Lung (tissue), 11 donors: ENCODE measurements at regions not wholly inside any gene's neighbourhood (a gene's known extent, or its start where the extent isn't known, plus 50 kb on each side); places are given as distances from the start of the nearest gene placed in this dataset.

Experiments used
- ATAC-seq: fragments of 200-7000 bp; cut with Tn5 transposase; one replicate; pipeline ENCODE4 v1.9.1; 2020; ENCODE audit warnings: moderate number of reproducible peaks; ENCODE audit not compliant: insufficient read depth, low FRiP score
- DNase-seq, 3 donors: peaks; one replicate each; pipeline ENCODE4 v3.0.0-alpha.2; 2013 to 2017
- H3K27ac ChIP-seq, 2 donors: one replicate each; pipeline ENCODE4 v1.5.1; 2013; ENCODE audit warnings: mild to moderate bottlenecking in 2 of 2, moderate library complexity in 2 of 2, control low read depth in 1 of 2, inconsistent platforms in 1 of 2, low read depth in 1 of 2, low read length in 1 of 2
- H3K27me3 ChIP-seq, 3 donors: one replicate each; pipeline ENCODE4 v1.5.1; 2013; ENCODE audit warnings: low read length in 2 of 3; ENCODE audit not compliant: control insufficient read depth in 3 of 3, insufficient read depth in 3 of 3
- H3K36me3 ChIP-seq, 4 donors: one replicate each; pipeline ENCODE4 v1.5.1; 2013; ENCODE audit warnings: low read length in 4 of 4, mild to moderate bottlenecking in 1 of 4, moderate library complexity in 1 of 4; ENCODE audit not compliant: control insufficient read depth in 4 of 4, insufficient read depth in 4 of 4
- H3K4me1 ChIP-seq, 5 donors: one replicate each; pipeline ENCODE4 v1.5.1; 2013; ENCODE audit warnings: low read length in 5 of 5, mild to moderate bottlenecking in 2 of 5, moderate library complexity in 1 of 5; ENCODE audit not compliant: control insufficient read depth in 5 of 5, insufficient read depth in 5 of 5
- H3K4me3 ChIP-seq: one replicate; pipeline ENCODE4 v1.5.1; 2013; ENCODE audit warnings: mild to moderate bottlenecking, control low read depth, moderate library complexity
- H3K9ac ChIP-seq, 2 donors: one replicate each; pipeline ENCODE4 v1.5.1; 2013; ENCODE audit warnings: low read length in 2 of 2, control low read depth in 1 of 2; ENCODE audit not compliant: insufficient read depth in 1 of 2
- H3K9me3 ChIP-seq, 4 donors: one replicate each; pipeline ENCODE4 v1.5.1; 2013; ENCODE audit warnings: low read length in 3 of 4, mild to moderate bottlenecking in 1 of 4, moderate library complexity in 1 of 4; ENCODE audit not compliant: control insufficient read depth in 4 of 4, insufficient read depth in 3 of 4
- WGBS, 2 donors: extraction: QIAGEN DNeasy Blood & Tissue Kit; methylation state at CpG; one replicate each; pipeline ENCODE4 v1.1.7; 2013; 5-methylcytosine and 5-hydroxymethylcytosine counted together
- TF ChIP-seq, protein P1 (sequence below): IDR thresholded peaks from 2 replicates; pipeline ENCODE4 v1.5.1; 2012; ENCODE audit warnings: mild to moderate bottlenecking; ENCODE audit errors: control extremely low read depth, extremely low read depth
- donor health status: control.
- donor health status: control.
- donor health status: Bipolar disorder and iron deficiency.
- donor health status: healthy.
- donor health status: DM: yes; HTN: yes; CAD: no.

DNA sequence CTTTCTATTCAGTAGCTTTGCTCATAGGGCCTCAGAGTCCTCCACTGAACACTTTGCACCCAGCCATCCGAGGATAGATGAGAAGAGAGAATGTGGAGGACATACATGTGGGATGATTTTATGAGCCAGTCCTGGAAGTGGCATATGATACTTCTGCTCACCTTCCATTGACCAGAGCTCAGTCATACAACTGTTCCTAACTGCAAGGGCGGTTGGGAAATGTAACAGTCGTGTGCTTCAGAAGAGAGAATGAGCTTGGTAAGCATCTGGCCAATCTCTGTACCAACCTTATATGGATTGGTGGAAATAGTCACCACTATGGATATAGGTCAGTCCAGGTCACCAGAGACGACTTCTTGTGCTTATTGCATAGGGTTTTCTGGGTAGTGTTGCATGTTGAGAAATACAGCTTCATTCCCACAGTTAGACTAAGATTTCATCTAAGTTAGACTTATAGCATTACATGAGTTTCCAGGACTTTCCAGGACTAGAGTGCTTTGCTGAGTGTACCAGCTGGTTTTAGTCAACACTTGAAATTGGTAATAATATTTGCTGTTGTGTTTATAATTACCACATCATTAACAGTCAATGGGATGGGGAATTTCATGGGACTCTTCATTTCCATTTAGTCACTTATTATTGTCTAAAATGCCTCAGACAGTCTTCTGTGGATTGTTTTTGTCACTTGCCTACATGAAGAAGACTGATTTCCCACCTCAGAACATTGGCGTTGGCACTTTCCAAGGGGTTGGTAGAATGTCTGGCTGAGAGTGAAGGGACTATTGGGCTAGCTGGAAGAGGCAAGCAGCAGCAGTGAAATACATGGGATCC lies 214.5 kb upstream of the ROPN1 start:
- no peak overlapping the region for H3K27ac ChIP-seq
- no peaks in the 10 kb centered on the region for H3K9me3 ChIP-seq
- 82 to 90% methylated on average over 5 of the region's 5 CpGs for WGBS, 2 donors
- no peaks in the 10 kb centered on the region for H3K36me3 ChIP-seq
- H3K4me1 ChIP-seq, result peaks cover 0 to 75% (median 8%) of the 10 kb centered on the region in 5 donors
- no peak for ATAC-seq
- DNase-seq, result peak; percentile 28 to 87 (median 85)
- H3K9ac ChIP-seq, result no peak overlapping the region
- H3K4me3 ChIP-seq, result no peak overlapping the region
- no peaks in the 10 kb centered on the region for H3K27me3 ChIP-seq
- TF ChIP-seq, protein P1, sequence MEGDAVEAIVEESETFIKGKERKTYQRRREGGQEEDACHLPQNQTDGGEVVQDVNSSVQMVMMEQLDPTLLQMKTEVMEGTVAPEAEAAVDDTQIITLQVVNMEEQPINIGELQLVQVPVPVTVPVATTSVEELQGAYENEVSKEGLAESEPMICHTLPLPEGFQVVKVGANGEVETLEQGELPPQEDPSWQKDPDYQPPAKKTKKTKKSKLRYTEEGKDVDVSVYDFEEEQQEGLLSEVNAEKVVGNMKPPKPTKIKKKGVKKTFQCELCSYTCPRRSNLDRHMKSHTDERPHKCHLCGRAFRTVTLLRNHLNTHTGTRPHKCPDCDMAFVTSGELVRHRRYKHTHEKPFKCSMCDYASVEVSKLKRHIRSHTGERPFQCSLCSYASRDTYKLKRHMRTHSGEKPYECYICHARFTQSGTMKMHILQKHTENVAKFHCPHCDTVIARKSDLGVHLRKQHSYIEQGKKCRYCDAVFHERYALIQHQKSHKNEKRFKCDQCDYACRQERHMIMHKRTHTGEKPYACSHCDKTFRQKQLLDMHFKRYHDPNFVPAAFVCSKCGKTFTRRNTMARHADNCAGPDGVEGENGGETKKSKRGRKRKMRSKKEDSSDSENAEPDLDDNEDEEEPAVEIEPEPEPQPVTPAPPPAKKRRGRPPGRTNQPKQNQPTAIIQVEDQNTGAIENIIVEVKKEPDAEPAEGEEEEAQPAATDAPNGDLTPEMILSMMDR, result no peak

DNA sequence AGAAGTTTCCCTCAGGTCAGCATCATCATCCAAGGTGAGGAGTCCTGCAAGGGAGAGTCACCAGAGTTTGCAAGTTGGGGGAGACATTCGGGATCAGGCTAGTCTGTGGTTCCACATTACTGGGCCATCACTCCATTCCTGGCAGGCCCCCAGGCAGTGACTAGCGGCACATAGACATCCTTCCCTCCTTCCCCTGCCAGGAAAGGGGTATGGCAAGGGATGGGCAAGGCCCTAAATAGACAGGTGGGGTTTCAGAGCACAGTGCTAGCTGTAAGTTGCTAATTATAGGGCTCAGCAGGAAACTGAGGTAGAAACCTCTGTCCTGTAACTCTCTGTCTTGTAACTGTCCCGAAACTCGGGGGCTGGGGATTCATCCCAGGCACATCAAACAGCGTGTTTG lies 215.2 kb upstream of the ROPN1 start:
- H3K9ac ChIP-seq, result no peak overlapping the region
- WGBS, 2 donors, result 85 to 93% methylated on average over 5 of the region's 5 CpGs
- no peaks in the 10 kb centered on the region for H3K9me3 ChIP-seq
- no peak for DNase-seq
- H3K4me3 ChIP-seq, result no peak overlapping the region
- TF ChIP-seq, protein P1, result no peak
- peaks cover 0 to 69% (median 8%) of the 10 kb centered on the region in 5 donors for H3K4me1 ChIP-seq
- H3K36me3 ChIP-seq, result no peaks in the 10 kb centered on the region
- H3K27ac ChIP-seq, result no peak overlapping the region
- no peak for ATAC-seq
- no peaks in the 10 kb centered on the region for H3K27me3 ChIP-seq

DNA sequence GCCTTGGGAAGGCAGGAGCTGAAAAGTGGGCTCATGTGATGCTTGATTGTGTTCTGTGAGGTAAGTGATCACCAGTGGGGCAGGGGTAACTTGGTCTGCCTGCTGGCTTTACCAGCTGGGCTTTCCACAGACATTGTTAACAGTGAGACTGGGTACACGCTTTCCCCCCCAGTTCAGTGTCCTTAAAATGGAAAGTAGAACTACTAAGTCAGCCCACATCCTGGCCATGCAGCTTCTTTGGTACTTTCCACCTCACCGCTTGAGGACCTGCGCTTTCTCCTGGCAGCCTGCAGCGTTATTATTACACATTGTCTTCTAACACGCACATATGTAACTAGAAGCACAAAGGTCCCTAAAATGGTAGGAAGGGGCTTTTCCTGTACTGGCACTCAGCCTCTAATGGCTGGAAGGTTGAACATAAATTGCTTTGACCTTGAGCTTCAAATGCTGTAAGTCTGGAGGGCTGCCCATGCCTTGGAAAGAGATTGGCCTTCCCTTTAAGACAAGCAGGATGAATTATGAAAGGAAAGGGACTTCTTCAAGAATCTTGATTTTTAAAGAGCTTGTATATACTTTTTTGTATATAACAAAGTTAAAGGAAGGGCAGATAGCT lies 216.1 kb upstream of the ROPN1 start:
- ATAC-seq, result no peak

More for the DNA sequence above, 216.1 kb upstream of the ROPN1 start:
- DNase-seq, result peak; percentile 37 to 75 (median 64)
- no peaks in the 10 kb centered on the region for H3K36me3 ChIP-seq
- no peaks in the 10 kb centered on the region for H3K9me3 ChIP-seq
- no peaks in the 10 kb centered on the region for H3K27me3 ChIP-seq
- no peak overlapping the region for H3K27ac ChIP-seq
- H3K4me1 ChIP-seq, result peaks cover 0 to 60% (median 5%) of the 10 kb centered on the region in 5 donors
- no peak overlapping the region for H3K4me3 ChIP-seq
- WGBS, 2 donors, result 68 to 74% methylated on average over 5 of the region's 5 CpGs
- no peak overlapping the region for H3K9ac ChIP-seq
- TF ChIP-seq, protein P1, result no peak
